ENCODE measurements at regions not wholly inside any gene's neighbourhood (a gene's known extent, or its start where the extent isn't known, plus 50 kb on each side); places are given as distances from the start of the nearest gene placed in this dataset.

- no peak for DNase-seq
Measured at GRCh38 chr20:51265361-51265760, 242.5 kb upstream of the KCNG1 start.

- no peak for DNase-seq
Measured at GRCh38 chr20:51262240-51262639, 239.3 kb upstream of the KCNG1 start.

DNA sequence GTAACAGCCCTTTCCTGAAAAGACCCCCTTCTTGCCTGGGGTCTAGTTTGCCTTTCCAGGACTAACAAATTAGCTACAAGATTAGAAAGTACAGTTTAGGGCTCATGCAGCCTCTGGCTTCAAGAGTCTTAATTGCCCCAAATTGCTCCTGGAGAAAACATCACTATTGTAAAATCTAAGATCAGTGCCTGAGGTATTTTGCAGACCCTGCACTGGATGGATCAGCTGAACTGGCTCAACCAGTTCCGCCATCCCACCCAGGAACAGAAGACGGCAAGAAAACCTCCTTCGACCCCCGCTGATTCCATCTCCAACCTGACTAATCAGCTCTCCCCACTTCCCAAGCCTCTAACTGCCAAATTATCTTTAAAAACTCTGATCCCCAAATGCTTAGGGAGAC is 236.5 kb upstream of the KCNG1 start:
- no peak for DNase-seq

DNA sequence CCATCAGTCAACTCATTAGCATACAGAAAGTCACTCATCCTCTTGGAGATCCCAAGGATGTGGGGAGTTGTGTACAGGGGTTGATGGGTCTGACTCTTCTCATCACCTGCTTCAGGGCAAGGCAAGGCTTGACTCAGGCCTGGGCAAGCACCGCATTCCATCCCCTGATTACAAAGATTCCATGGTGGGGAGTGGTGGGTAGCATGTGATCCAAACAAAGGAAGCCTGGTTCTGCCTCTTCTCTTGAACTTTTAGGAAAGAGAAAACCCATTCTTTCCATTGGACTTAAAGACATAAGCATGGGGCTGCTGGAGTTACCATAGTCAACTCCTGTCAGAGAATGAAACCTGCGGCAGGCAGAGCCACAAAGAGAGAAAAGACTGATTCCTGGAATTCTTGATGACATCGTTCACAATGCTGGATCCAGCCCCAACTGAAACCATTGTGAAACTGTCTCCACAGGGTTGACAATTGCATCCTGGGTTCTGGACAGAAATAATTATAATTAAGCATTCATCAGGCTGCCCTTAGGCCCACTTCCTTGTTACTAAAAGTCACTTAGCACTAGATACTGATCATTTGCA is 235.8 kb upstream of the KCNG1 start:
- no peak for DNase-seq

DNA sequence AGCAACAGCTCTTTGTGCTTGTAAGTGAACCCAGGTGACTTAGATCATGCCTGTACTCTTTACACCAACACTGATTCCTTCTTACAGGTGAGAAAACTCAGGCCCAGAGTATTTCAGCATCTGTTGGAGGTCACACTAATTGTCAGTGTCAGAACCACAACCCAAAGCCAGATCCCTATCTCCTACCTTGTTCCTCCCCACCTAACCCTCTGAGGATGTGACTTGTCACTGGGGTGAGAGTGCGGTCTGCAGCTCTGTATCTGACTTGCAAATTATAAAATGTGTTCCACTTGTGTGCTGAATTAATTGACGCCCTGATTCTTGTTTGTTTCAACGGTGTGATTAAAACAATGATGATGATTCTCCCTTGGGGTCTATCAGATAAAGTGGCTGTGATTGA is 232.5 kb upstream of the KCNG1 start:
- DNase-seq = no peak

DNA sequence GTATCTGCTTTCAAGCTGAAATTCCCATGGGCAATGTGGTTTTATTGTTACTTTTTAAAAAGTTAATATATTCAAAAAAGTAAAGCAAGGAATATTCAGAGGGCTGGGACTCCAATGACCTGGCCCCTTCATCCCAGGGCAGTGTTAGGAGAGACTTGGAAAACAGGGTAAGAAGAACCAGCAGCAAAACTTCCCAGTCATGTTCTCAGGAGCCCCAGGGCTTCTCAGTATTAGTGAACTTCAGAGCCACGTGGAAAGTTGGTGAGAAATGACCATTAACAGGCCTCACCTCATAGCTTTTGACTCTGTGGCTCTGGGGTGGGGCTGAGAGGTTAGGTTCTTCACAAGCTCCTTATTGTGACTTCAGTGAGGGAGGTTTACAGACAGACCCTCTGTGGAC is 230.4 kb upstream of the KCNG1 start:
- DNase-seq = no peak

GRCh38 chr20:51249781-51250180 is 226.9 kb upstream of the KCNG1 start:
- DNase-seq = no peak

GRCh38 chr20:51249215-51249614 is 226.3 kb upstream of the KCNG1 start:
- DNase-seq = no peak

- no peak for DNase-seq
Measured at GRCh38 chr20:51244466-51244865, 221.6 kb upstream of the KCNG1 start.

DNA sequence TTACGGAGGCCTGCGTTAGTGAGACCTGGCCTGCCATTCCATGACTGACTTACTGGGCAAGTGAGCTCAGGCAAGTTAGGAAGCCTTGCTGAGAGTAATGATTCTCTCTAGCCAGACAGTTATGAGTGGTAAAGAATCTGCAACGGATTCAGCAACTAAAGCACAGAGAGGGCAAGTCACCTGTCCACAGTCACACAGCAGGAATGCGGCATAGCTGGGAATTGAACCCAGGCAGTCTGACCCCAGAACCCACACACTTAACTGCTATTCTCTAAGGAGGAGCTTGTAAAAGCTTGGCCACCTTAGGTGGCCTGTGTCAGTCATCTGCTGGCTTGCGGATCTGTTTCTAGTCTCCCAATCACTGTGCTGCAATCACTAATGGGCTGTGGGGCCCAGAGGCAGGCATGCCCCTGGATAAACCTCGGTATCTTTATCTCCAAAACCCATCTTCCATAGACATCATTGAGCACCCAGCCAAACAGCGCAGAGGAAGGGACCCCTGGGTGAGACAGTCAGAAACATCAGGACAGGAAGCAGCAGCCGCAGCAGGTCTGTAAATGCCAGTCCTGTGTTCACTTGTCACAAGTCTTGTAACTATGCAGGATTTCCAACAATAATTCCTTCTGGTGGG is 215.9 kb upstream of the KCNG1 start:
- DNase-seq = no peak

DNA sequence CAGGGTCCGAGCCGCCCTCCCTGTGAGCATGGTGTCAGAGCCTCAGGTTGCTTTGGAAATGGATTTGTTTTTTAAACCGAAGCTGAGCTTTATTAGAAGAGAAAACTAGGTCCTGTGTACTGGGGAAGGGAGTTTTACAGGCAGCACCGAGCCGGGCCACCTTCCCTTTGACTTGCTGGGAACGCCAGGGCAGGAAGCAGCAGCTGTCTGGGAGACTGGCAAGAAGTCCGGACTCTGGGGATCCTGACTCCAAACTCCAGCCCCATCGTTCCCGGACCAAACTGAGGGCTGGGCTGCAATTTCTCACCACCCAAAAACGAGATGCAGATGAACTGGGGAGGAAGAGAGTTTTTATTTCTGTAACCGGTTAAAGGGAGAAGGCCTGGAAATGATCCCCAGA is 214.9 kb upstream of the KCNG1 start:
- no peak for DNase-seq

DNA sequence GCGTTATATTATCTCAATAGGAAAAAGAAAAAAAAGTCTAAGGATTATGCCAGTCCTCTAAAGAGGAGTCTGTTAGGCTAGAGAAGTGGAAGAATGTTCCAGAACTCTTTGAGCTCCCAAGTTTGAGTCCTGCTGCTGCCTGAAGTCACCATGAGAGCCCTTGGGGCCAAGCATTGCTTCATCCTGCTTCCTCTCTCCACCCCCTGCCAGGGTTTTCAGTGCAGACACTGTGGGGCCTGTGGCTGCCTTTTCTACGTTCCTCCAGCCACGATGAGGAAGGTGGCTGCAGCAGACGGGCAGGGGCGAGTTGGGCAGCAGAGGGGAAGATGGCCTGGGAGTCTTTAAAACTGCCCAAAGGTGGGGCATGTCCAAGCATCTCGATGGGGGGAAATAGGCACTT is 214.4 kb upstream of the KCNG1 start:
- peak; percentile 19 to 58 for DNase-seq

- no peak for DNase-seq
Measured at GRCh38 chr20:51236421-51236820, 213.5 kb upstream of the KCNG1 start.

DNA sequence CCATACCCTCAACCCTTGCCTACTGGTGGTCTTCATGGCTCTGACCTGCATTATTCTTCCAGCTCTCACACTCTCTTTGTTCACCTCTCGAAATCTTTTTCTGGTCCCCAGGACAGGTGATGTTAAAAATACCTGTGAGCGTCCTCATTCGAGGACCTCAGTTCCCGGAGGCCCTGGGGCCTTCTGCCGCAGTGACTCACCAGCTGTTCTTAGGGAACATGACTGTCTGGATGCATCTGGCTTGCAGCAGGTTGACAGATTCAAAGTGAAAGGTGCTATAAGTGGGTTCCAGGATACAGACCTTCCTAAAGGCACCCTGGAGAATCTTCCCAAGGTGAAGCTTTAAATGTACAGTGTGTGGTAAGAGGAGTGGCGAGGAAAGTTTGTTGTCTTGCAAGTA is 210.4 kb upstream of the KCNG1 start:
- DNase-seq = no peak

GRCh38 chr20:51230727-51231126 is 207.8 kb upstream of the KCNG1 start:
- no peak for DNase-seq

DNA sequence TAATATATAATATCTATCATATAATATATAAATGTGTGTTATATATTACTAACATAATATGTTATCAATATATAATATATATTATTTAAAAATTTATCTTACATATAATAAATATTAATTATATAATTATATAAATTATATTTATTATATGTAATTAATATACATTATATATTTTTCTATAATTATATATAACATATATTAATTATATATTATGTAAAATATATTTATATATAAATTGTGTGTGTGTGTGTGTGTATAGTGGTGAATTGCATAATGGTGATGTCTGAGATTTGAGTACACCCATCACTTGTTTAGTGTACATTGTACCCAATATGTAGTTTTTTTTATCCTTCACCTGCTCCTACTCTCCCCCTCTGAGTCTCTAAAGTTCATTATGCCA is 205.9 kb upstream of the KCNG1 start:
- no peak for DNase-seq

GRCh38 chr20:51227744-51228143 is 204.8 kb upstream of the KCNG1 start:
- DNase-seq = no peak

- DNase-seq = no peak
Measured at GRCh38 chr20:51223183-51223720, 200.3 kb upstream of the KCNG1 start.

- peak; percentile 54 to 75 for DNase-seq
Measured at GRCh38 chr20:51221791-51222408, 199.0 kb upstream of the KCNG1 start.

DNA sequence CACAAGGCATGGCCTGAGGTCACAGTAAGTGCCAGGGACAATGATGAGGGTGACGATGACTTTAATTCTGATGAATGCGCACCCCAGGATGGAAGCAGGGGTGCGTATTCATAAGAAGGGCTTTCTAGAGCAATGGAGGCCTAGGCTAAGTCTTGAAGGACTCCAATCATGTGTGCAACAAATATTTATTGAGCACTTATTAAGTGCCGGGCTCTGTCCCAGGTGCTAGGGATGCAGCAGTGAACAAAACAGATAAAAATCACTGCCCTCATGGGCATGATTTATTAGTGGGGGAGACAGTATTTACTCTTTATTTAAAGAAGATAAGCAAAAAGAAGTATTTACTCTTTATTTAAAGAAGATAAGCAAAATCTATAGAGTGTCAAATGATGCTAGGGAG is 198.2 kb upstream of the KCNG1 start:
- no peak for DNase-seq

DNA sequence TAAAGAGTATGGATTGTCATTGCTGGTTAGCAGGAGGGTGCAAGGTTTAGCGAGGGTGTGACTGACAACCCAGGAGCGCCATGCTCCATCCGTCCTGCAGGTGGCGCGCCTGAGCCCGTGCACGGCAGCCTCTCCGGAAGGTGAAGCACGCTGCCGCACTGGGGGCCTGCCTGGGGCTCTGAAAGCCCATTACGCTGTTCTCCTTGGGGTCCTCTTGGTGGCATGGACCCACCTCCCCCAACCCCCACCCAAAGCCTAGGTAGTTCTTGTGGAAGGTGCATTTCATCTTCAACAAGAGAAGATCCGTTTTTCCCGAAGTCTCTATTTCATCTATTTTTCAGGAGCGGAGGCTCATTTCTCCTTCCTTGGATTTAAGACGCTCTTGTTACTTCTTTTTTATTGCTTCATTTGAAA is 197.4 kb upstream of the KCNG1 start:
- DNase-seq = peak; percentile 37 to 41

- DNase-seq = no peak
Measured at GRCh38 chr20:51219544-51219943, 196.6 kb upstream of the KCNG1 start.

GRCh38 chr20:51218603-51219002 is 195.7 kb upstream of the KCNG1 start:
- DNase-seq = no peak

- no peak for DNase-seq
Measured at GRCh38 chr20:51217347-51218045, 194.6 kb upstream of the KCNG1 start.

Measured in inflammatory macrophage (primary cell).